ENCODE measurements at regions not wholly inside any gene's neighbourhood (a gene's known extent, or its start where the extent isn't known, plus 50 kb on each side); places are given as distances from the start of the nearest gene placed in this dataset.

DNA sequence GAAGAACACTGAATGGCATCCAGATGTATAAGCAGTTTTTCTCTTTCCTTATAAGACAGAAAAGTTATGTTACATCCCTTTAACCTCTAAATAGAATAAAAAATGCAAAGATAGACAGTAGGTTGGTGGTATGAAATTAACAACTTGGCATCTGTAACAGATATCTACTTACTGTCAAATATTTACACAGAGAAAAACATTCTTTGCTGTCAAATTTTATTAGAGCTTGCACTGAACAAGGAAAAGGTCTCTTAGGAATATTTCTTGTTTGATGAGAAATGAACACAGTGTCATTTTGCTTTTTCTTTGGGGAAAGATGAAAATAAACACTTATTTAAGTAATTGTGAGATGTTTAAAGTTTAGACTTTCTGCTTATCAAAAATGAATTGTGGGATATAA lies 65.6 kb upstream of the PCDH15 start:
- no peak for DNase-seq (ENCODE audit: low spot score)

DNA sequence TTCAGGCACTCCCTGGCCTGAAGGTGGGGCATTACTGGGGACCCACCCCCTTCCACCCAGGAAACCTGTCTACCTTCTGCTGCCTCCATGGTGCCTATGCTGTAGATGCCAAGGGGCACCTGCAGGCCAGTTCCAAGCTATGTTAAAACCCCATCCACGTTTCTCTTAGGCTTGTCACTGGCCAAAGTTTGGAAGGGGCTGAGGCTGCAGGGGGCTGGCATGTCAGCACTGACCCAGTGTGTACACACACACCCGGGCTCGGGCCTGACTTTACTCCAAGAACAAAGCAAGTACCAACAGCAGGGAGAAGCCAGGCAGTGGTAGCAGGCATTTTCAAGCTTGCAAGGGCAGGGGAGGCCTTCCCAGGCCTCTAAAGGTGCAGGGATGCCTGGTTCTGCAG lies 53.8 kb upstream of the PCDH15 start:
- no peak for DNase-seq (ENCODE audit: low spot score)

DNA sequence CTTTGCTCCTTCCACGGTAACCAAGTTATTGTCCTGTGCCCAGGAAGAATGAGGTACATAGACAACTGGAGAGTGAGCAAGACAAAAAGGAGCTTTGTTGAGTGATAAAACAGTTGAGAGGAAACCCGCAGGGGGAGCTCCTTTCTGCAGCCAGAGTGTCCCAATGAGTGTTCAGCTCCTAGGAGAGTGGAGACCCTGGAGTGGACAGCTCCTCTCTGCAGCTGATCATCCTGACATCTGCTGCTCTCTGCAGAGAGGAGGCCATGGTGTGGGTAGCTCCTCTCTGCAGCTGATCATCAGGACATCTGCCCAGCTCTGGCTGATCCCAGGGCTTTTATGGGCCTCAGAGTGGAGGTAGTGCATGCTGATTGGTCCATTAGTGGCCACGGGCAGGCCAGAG lies 53.4 kb upstream of the PCDH15 start:
- no peak for DNase-seq (ENCODE audit: low spot score)

DNA sequence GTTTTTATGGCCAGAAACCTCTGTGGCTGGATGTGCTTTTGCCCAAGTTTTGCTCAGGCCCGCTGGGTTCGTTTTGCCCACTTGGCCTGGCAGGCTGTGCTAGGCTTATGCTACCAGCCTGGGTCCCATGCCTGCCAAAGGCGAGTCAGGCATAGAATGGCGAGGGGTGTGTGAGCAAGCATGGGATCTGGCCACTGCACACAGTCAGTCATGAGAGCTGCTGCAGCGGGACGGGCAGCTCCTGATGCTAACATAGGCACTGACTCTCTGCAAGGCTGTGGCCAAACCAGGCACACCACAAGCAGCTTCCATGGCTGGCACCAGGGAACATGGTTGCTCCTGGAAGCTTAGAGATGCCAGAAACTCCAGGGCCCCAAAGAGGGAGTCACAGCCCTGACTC lies 52.9 kb upstream of the PCDH15 start:
- DNase-seq (ENCODE audit: low spot score) = no peak

Measured in mesenteric fat pad (tissue), 1 donor.